ELR (cell line): ENCODE measurements at regions not wholly inside any gene's neighbourhood (a gene's known extent, or its start where the extent isn't known, plus 50 kb on each side); places are given as distances from the start of the nearest gene placed in this dataset.
"Not testable (repeated sequence)": the region's sequence is repeated elsewhere in the genome, so short reads cannot be mapped to it uniquely, and the experiment has no call there.

Source experiments
- DNase-seq: peaks from one replicate; pipeline ENCODE4 v3.0.0-alpha.2; 2015; ENCODE audit warnings: low read depth

DNA sequence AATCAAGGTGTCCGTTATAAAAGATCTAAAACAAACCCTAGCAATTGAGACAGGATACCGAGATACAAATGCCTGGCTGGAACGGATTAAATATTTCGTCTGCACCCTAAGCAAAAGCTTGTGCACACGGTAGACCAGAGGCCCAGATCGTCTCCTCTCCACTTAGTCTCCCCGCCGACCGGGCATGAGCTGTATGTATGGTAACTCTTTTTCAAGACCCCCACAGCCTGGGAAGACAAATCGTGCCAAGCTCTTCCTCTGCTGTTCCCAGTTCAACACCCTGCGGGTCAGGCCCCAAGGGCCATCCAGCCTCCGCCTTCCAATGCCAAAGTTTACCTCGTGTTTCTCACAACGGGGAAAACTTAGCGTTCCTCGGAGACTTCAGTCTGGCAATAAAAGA lies 285.7 kb upstream of the GALNT17 start:
- DNase-seq = no peak

DNA sequence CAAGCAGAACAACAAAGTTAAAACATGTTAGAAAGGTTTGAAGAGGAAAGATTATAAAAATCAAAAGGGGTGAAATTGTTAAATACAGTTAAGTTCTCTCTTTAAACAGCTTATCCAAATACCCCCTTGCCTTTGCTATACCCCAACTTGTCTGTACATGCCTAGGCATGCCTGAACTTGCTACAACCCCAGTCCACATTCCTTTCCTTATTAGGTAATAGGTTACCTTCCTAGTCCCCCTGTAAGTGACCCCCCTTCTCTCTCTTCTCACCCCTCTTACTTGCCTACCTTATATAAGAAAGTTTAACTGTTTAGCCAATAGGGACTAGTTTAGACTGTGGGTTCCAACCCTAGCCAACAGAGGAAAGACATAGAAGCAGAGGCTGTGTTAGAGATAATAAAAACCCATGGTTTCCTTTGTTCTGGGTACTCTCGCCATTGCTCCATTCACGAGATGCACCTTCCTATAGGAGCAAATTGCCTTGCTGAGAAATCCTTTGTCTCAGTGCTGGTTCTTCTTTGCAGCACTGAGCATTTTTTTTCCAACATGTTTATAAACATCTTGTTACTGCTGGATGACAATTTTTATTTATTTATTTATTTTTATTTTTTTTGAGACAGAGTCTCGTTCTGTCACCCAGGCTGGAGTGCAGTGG lies 282.2 kb upstream of the GALNT17 start:
- DNase-seq = no peak

DNA sequence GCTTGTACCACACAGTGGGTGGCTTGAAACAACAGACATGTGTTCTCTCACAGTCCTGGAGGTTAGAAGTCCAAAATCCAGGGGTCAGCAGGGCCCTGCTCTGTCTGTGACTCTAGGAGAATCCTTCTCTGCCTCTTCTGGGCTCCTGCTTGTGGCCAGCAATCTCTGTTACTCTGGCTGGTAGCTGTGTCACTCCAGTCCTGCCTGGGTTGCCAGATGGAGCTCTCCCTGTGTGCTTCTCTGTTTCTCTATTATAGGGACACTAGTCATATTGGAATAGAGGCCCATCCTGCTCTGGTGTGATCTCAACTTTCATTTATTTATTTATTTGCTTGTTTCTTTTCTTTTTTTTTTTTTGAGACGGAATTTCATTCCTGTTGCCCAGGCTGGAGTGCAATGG lies 276.6 kb upstream of the GALNT17 start:
- DNase-seq = no peak

DNA sequence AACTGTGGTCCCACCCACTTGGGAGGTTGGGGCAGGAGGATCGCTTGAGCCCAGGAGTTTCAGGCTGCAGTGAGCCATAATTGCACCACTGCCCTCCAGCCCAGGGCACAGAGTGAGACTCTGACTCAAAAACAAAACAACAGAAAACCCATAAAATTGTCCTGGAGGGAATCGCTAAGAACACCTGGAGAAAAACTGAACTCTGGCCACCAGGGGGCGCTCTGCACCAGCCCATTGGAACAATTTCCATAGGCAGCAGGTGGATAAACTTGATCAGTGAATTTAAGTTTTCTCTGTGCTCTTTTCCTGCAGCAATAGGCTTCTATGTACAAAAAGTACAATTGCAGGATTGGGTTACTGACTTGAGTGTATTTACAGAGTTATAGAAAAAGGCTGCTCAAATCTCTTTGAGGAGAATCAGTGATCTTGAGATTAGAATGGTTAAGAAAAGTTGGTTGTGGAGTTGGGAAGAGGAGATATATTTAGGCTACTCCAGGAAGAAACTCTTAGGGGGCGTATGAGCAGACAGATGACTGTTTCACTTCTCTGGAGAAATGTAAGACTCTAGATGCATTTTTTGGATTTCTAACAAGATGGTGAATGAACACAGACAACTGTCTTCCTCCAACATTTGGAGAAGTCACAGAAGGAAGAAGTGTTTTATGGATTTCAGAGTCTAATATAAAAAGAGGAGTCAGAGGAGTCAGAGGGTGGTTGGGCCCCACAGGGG lies 274.9 kb upstream of the GALNT17 start:
- peak; percentile 55 for DNase-seq

DNA sequence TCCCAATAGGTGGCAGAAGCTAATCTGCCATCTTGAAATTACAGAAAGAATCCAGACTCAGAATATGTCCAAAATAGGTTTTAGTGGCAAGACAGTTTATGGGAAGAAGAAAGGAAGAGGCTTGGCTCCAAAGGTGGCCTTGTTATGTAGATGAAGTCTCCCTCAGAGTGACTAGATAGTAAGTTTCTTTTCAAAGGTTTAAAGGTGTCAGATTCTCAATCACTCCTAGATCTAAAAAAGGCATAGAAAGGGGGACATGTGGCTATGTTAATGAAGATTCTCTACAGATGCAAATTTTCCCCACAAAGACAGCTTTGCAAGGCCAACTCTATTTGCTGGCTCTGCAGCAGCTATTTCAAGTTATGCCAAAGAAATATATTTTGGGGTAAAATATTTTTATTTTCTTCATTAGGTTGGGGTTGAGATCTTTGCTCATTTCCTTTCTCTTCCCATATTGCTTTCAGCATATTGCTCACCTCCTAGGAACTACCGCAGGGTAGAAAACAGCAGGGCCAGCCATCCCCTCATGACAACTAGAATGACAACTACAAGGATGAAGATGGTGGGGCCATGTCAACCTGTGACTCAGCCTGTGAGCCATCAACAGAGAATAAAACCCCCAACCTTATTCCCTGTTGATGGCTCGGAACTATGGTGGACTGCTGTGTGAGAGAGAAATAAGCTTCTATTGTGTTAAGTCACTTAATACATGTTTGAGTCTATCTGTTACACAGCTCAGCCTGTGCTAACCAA lies 274.0 kb upstream of the GALNT17 start:
- no peak for DNase-seq

DNA sequence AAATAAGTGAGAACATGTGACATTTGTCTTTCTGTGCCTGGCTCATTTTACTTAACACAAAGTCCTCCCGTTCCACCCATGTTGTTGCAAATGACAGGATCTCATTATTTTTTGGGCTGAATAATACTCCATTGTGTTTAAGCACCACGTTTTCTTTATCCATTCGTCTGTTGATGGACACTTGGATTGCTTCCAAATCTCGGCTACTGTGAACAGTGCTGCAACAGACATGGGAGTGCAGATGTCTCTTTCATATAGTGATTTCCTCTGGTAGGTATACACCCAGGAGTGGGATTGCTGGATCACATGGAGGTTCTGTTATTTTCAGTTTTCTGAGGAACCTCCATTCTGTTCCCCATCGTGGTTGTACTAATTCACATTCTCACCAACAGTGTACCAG lies 264.4 kb upstream of the GALNT17 start:
- DNase-seq = no peak

DNA sequence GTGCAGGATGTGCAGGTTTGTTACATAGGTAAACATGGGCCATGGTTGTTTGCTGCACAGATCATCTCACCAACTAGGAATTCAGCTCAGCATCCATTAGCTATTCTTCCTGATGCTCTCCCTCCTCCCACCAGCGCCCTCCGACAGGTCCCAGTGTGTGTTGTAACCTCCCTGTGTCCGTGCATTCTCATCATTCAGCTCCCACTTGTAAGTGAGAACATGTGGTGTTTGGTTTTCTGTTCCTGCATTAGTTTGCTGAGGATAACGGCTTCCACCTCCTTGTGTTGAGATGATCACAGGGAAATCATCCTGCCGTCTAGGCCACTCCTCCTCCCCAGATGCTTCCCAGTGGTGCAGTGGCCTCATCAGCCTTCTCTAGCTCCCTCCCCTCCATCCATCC lies 261.6 kb upstream of the GALNT17 start:
- DNase-seq = no peak

DNA sequence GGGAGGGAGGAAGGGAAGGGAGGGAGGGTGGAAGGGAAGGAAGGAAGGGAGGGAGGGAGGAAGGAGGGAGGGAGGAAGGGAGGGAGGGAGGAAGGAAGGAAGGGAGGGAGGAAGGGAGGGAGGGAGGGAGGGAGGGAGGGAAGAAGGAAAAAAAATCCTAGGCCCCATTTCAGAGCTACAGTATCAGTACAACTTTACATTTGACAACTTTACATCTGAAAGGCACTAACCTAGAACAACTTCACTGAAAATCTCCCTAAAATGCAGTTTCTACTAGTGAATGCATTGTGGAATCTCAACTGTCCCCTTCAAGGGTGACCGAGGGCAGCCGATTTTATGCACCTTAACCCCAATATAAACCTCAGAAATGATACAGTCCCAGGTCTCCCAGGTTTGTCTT lies 259.8 kb upstream of the GALNT17 start:
- no peak for DNase-seq

DNA sequence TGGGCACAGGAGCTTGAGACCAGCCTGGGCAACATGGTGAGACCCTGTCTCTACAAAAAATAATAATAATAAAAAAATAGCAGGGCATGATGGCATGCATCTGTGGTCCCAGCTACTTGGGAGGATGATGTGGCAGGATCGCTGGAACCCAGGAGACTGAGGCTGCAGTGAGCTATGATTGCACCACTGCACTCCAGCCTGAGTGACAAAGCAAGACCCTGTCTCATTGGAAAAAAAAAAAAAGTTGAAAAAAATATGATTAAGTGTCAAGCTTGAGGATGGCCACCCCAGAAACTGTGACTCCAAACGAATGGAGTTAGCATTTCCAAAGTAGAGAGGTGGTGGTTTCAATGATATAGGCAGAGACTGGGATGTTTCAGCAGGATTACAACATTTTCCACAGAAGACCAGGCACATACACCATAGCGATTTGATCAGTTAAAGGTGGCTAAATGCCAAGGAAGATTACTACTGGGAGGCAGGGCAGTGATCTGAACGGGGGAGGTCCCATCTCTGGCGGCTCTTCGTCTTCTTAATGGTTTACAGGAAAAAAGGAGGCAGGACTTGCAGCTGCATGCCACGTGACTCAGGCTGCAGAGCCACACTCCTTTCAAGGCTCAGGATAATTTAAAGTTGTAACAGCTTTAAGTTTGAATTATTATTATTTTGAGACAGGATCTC lies 250.6 kb upstream of the GALNT17 start:
- no peak for DNase-seq

DNA sequence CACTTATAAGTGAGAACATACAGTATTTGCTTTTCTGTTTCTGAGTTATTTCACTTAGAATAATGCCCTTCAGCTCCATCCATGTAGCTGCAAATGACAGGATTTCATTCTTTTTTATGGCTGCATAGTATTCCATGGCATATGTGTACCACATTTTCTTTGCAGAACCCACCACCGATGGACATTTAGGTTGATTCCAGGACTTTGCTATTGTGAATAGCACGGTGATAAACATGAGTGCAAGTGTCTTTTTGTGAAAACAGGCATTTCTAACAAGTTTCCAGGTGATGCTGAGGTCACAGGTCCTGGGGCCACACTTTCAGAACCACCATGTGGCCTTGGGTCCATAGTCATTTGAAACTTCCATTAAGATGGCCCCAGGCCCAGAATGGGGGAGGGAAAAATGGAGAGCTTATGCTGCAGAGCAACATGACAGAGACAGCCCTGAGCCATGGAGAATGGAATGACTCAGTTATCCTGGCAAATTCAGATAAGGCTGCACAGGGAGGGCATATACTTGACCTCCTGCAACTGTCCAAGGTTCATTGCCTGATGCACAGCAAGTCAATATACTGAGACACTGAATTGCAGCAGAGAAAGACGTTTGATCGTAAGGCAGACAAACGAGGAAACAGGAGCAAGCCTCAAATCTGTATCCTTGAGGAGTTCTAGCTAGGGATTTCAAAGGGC lies 248.0 kb upstream of the GALNT17 start:
- no peak for DNase-seq

DNA sequence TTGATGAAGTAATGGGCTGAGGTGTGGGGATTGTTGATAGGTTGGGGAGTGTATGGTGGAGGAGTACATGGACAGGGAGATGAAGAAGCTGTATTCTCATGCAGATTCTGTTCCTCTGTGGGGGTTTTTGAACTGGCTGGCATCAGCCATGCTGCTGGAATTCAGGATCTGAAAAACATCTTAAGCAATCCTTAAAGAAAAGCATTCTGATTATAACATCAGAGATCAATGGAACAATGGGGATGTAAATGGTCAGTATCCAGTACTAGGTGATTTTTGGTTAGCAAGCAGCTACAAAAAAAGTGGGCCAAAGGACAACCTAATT lies 247.5 kb upstream of the GALNT17 start:
- no peak for DNase-seq

DNA sequence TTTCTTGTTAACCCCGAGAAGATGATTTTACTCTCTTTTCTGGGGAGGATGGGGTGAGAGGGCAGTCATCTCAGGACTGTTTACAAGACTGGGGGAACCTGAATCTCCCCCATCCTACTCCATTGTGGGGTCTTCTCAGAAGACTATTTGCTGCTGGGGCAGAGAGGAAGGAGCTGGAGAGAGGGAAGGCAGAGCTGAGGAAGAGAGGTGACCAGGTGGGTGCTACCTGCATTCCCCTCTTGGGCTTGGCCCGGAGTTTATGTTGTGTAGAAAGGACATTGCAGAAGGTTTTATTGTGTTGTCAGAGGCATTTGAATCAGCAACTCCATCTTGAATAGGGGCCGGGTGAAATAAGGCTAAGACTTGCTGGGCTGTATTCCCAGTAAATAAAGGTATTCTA lies 247.1 kb upstream of the GALNT17 start:
- no peak for DNase-seq

DNA sequence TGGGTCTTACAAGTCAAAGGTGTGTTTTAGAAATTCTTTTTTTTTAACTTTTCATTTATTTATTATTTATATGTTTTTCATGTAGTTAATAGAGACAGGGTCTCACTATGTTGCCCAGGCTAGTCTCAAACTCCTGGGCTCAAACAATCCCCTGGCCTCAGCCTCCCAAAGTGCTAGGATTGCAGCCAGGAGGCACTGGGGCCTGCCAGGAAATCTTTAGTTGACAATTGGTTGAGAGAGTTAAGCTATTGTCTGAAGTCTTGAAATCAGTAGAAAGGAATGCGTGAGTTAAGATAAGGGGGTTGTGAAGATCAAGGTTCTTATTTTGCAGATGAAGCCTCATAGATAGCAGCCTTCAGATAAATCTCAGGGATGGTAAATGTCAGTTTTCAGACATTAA lies 245.4 kb upstream of the GALNT17 start:
- DNase-seq = no peak

DNA sequence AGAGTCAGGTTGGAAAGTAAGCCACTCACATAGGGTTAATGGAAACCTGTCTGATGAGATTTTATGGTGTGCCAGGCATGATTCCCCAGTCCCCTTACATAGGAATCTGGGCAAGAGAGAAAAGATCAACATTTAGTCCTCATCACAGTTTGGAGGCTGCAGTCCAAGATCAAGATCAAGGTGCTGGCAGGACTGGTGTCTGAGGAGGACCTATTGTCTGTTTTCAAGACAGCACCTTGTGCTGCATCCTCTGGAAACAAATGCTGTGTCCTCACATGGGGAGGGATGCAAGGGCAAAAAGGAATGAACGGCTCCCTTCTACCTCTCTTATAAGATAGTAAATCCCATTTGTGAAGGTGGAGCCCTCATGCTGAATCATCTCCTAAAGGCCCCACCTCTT lies 244.8 kb upstream of the GALNT17 start:
- no peak for DNase-seq

DNA sequence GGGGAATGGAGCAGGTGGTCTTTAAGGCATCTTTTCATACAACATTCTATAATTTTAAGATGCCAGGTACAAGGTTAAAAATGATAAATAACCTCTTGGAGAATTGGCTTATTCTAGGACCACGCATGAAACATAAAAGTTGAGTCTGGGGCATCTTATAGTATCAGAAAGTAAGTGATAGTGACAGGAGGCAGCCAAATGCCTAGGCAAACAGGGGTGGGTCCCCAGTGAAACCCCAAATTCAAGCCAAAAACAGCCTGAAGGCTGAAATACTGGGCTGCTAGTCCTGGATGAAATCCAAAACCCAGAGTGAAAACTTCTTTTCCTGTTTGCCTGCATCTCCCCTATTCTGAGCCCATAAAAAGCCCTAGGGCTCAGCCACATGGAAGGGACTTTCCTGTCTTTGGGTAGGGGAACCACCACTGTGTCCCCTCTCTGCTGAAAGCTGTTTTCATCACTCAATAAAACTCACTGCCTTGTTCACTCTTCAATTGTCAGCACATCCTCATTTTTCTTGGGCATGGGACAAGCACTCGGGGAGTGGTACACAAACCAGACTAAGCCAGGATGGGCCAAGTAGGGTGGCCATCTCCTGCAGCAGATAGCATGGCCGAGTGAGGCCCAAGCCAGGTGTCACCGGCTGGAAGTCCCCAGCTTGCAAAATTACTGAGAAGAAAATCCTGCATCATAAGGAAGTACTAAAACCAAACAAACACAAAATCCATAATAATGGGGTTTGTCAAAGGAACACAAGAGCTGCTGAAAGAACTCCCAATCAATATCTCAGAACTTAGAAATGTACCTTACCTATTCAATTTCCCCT lies 241.6 kb upstream of the GALNT17 start:
- no peak for DNase-seq

DNA sequence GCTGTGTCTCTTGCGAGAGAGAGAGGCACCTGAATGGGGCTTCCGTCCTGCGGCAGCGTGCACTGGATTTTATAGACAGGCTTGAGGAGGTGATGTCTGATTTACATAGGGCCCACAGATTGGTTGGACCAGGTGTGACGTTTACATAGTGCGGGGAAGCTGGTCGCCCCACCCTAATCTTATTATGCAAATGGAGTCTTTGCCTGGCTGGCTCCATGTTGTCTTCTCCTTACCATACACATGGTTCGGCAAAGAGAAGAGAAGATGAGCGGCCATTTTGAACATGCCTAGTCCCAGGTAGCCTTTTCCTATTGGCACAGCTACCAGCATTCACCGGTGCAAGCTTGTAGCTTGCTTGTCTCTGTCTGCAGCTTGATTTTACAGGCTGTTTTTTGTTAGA lies 238.5 kb upstream of the GALNT17 start:
- DNase-seq = no peak

DNA sequence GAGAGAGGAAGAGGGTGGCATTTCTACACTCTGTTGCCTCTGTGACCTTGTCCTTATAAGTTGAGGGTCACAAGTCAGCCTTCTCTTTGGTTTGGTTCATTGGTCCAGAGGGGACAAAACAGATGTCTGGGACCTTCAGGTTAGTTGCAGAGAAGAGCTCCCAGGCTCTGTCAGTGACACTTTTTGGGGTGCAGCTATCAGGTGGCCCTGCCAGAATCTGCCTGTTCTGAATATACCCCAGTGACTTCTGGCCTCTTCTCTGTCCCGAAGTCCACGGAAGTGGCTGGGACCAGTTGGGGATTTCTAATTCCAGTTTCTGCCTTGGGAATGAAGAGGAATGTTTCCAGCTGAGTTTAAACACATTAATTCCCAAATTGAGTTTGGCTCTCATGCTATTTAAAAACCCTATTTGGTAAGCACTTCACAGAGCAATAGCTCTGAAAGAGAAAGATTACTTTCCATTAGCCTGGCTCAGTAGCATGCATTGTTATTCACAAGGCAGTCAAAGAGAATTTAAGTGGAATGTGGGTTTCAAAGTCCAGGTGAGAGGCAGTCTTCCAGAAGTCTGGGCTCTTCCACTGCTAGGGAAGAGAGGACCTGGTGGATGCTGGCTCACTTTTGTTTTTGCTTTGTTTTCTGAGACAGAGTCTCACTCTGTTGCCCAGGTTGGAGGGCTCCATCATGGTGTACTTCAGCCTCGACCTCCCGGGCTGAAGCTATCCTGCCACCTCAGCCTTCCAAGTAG lies 237.8 kb upstream of the GALNT17 start:
- no peak for DNase-seq

DNA sequence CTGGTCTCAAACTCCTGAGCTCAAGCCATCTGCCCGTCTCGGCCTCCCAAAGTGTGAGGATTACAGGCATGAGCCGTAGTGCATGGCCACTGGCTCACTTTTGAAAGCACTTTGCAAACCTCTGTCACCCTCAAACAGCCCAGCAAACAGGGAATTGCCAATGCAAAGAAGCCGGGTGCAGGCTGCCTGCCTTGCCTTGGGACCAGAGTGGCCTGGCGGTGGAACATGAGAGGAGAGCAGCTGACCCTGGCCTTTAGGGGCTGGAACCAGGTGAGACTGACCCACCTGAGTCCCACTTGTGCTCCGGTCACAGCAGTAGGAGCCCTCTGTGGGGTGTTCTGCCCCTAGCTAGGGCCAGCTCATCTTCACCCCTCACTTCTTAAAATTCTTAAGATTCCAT lies 237.1 kb upstream of the GALNT17 start:
- no peak for DNase-seq

DNA sequence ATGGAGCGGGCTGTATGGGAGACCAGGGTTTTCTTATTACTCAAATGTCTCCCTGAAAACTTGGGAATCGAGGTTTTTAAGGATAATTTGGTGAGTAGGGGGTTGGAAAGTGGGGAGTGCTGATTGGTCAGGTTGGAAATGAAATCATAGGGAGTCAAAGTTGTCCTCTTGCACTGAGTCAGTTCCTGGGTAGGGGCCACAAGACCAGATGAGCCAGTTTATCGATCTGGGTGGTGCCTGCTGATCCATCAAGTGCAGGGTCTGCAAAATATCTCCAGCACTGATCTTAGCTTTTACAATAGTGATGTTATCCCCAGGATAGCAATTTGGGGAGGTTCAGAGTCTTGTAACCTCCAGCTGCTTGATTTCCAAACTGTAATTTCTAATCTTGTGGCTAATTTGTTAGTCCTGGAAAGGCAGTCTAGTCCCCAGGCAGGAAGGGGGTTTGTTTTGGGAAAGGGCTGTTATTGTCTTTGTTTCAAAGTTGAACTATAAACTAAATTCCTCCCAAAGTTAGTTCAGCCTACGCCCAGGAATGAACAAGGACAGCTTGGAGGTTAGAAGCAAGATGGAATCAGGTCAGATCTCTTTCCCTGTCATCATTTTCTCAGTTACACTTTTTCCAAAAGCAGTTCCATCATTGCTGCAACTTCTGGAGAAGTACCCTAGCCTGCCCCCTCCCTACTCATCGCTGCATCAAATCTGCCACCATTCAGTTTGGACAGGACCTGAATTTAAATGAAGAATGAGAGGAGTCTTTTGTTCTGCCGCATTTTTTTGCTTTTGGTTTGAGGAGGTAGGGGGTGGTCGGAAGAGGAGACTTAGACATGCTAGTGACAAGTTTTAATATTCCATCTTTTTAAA lies 236.4 kb upstream of the GALNT17 start:
- DNase-seq = not testable (repeated sequence)
